T-helper 1 cell (primary cell): ENCODE measurements at regions not wholly inside any gene's neighbourhood (a gene's known extent, or its start where the extent isn't known, plus 50 kb on each side); places are given as distances from the start of the nearest gene placed in this dataset.
"Not testable (repeated sequence)": the region's sequence is repeated elsewhere in the genome, so short reads cannot be mapped to it uniquely, and the experiment has no call there.

Experiments
- DNase-seq, 5 donors: peaks; one replicate each; pipeline ENCODE4 v3.0.0-alpha.2; 2012 to 2020

- DNase-seq, result not testable (repeated sequence)
These were observed 121.8 kb upstream of the RASA1 start for GRCh38 chr5:87145853-87146252.

GRCh38 chr5:87147441-87147840, 120.2 kb upstream of the RASA1 start:
- DNase-seq, result no peak

GRCh38 chr5:87150630-87151029, 117.1 kb upstream of the RASA1 start:
- DNase-seq, result no peak

- peak in 1 of 5 donors; percentile 54 for DNase-seq
These were observed 116.1 kb upstream of the RASA1 start for GRCh38 chr5:87151547-87151946.

GRCh38 chr5:87152886-87153285, 114.8 kb upstream of the RASA1 start:
- DNase-seq, result no peak

- no peak for DNase-seq
These were observed 113.5 kb upstream of the RASA1 start for GRCh38 chr5:87154191-87154590.

- DNase-seq, result no peak
These were observed 112.6 kb upstream of the RASA1 start for GRCh38 chr5:87155106-87155505.

GRCh38 chr5:87156631-87157030, 111.1 kb upstream of the RASA1 start:
- DNase-seq, result no peak

GRCh38 chr5:87164409-87164808, 103.3 kb upstream of the RASA1 start:
- DNase-seq, result no peak

GRCh38 chr5:87169300-87169991, 98.2 kb upstream of the RASA1 start:
- DNase-seq, result no peak

- DNase-seq, result no peak
These were observed 96.9 kb upstream of the RASA1 start for GRCh38 chr5:87170799-87171198.

GRCh38 chr5:87182649-87183048, 85.0 kb upstream of the RASA1 start:
- no peak for DNase-seq

- no peak for DNase-seq
These were observed 83.8 kb upstream of the RASA1 start for GRCh38 chr5:87183896-87184295.

- DNase-seq, result no peak
These were observed 83.1 kb upstream of the RASA1 start for GRCh38 chr5:87184605-87185004.

- no peak for DNase-seq
These were observed 81.8 kb upstream of the RASA1 start for GRCh38 chr5:87185838-87186237.

- no peak for DNase-seq
These were observed 79.3 kb upstream of the RASA1 start for GRCh38 chr5:87188391-87188790.

GRCh38 chr5:87190041-87190440, 77.6 kb upstream of the RASA1 start:
- no peak for DNase-seq

- no peak for DNase-seq
These were observed 77.0 kb upstream of the RASA1 start for GRCh38 chr5:87190687-87191086.

GRCh38 chr5:87191645-87192044, 76.0 kb upstream of the RASA1 start:
- DNase-seq, result no peak

- no peak for DNase-seq
These were observed 72.5 kb upstream of the RASA1 start for GRCh38 chr5:87195104-87195591.

GRCh38 chr5:87195616-87196015, 72.1 kb upstream of the RASA1 start:
- DNase-seq, result no peak

GRCh38 chr5:87198010-87198409, 69.7 kb upstream of the RASA1 start:
- DNase-seq, result no peak

GRCh38 chr5:87199246-87199645, 68.4 kb upstream of the RASA1 start:
- not testable (repeated sequence) for DNase-seq

- not testable (repeated sequence) for DNase-seq
These were observed 68.0 kb upstream of the RASA1 start for GRCh38 chr5:87199704-87200103.

- no peak for DNase-seq
These were observed 57.6 kb upstream of the RASA1 start for GRCh38 chr5:87210076-87210475.
